ENCODE measurements at regions not wholly inside any gene's neighbourhood (a gene's known extent, or its start where the extent isn't known, plus 50 kb on each side); places are given as distances from the start of the nearest gene placed in this dataset.

DNA sequence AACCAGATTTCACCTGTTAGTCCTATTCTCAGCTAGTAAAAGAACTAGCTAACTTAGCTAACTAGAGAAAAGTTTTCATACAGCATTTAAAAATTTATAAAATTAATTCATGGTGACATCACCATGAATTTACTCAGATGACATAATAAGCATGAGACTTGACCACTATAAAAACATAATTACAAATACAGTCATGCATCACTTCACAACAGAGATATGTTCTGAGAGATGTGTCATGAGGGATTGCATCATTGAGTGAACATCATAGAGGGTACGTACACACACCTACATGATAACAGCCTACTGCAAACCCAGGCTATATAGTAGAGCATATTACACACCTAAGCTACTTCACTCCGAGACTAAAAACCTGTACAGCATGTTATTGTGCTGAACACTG lies 481.3 kb upstream of the CHAC2 start:
- TF ChIP-seq, protein P1, sequence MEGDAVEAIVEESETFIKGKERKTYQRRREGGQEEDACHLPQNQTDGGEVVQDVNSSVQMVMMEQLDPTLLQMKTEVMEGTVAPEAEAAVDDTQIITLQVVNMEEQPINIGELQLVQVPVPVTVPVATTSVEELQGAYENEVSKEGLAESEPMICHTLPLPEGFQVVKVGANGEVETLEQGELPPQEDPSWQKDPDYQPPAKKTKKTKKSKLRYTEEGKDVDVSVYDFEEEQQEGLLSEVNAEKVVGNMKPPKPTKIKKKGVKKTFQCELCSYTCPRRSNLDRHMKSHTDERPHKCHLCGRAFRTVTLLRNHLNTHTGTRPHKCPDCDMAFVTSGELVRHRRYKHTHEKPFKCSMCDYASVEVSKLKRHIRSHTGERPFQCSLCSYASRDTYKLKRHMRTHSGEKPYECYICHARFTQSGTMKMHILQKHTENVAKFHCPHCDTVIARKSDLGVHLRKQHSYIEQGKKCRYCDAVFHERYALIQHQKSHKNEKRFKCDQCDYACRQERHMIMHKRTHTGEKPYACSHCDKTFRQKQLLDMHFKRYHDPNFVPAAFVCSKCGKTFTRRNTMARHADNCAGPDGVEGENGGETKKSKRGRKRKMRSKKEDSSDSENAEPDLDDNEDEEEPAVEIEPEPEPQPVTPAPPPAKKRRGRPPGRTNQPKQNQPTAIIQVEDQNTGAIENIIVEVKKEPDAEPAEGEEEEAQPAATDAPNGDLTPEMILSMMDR (IDR thresholded peaks at IDR 0.05) = no peak
- TF ChIP-seq POLR2AphosphoS5 (IDR thresholded peaks at IDR 0.05) (no peak), EP300 (IDR thresholded peaks at IDR 0.05) (no peak), POLR2A (IDR thresholded peaks at IDR 0.05) (no peak)

All from suprapubic skin (tissue), 4 donors.